GM12865 (cell line): ENCODE measurements at regions not wholly inside any gene's neighbourhood (a gene's known extent, or its start where the extent isn't known, plus 50 kb on each side); places are given as distances from the start of the nearest gene placed in this dataset.
"Not testable (repeated sequence)": the region's sequence is repeated elsewhere in the genome, so short reads cannot be mapped to it uniquely, and the experiment has no call there.

Experiments
- DNase-seq: peaks from one replicate; pipeline ENCODE4 v3.0.0; 2010; ENCODE audit warnings: low read depth
- H3K4me3 ChIP-seq: 2 replicates; pipeline ENCODE4 v1.5.1; 2011; ENCODE audit warnings: mild to moderate bottlenecking, low read depth, low read length, control low read depth
- CTCF ChIP-seq: IDR thresholded peaks from 2 replicates; pipeline ENCODE4 v1.5.1; 2011; ENCODE audit warnings: low read length, control low read depth, low read depth, inconsistent platforms; ENCODE audit not compliant: insufficient read depth; ENCODE audit errors: missing control alignments

- H3K4me3 ChIP-seq = no peak overlapping the region
- no peak for TF ChIP-seq CTCF
- DNase-seq = no peak
Measured at GRCh38 chr11:90493379-90493778, 270.5 kb upstream of the CHORDC1 start.

- no peak for DNase-seq
- TF ChIP-seq CTCF = no peak
- no peak overlapping the region for H3K4me3 ChIP-seq
Measured at GRCh38 chr11:90491466-90491865, 268.6 kb upstream of the CHORDC1 start.

- TF ChIP-seq CTCF = peak; percentile 38
- peak; percentile 74 for DNase-seq
- H3K4me3 ChIP-seq = no peak overlapping the region
Measured at GRCh38 chr11:90476442-90477007, 253.7 kb upstream of the CHORDC1 start.

- TF ChIP-seq CTCF = no peak
- DNase-seq = no peak
- no peak overlapping the region for H3K4me3 ChIP-seq
Measured at GRCh38 chr11:90468923-90469322, 246.1 kb upstream of the CHORDC1 start.

GRCh38 chr11:90465553-90465952, 242.7 kb upstream of the CHORDC1 start:
- DNase-seq = no peak
- TF ChIP-seq CTCF = no peak
- no peak overlapping the region for H3K4me3 ChIP-seq

GRCh38 chr11:90455347-90455920, 232.6 kb upstream of the CHORDC1 start:
- DNase-seq, H3K4me3 ChIP-seq: not testable (repeated sequence)

GRCh38 chr11:90453525-90453924, 230.7 kb upstream of the CHORDC1 start:
- no peak for TF ChIP-seq CTCF
- no peak for DNase-seq
- H3K4me3 ChIP-seq = no peak overlapping the region
